NB4 (cell line): ENCODE measurements at regions not wholly inside any gene's neighbourhood (a gene's known extent, or its start where the extent isn't known, plus 50 kb on each side); places are given as distances from the start of the nearest gene placed in this dataset.

ENCODE experiments used
- CTCF ChIP-seq: IDR thresholded peaks from one replicate; pipeline ENCODE4 v1.5.1; 2012; ENCODE audit warnings: low read depth, low read length
- MAX ChIP-seq: IDR thresholded peaks from 2 replicates; pipeline ENCODE4 v1.6.1; 2011; ENCODE audit warnings: low read depth, low read length
- MYC ChIP-seq: IDR thresholded peaks from 2 replicates; pipeline ENCODE4 v1.6.1; 2011; ENCODE audit warnings: low read depth, low read length
- POLR2A ChIP-seq: IDR thresholded peaks from 2 replicates; pipeline ENCODE4 v1.6.1; 2011; ENCODE audit warnings: mild to moderate bottlenecking; ENCODE audit not compliant: insufficient read length; ENCODE audit errors: extremely low read depth

GRCh38 chr11:82059505-82059904 is 674.2 kb downstream of the FAM181B start:
- no peak for TF ChIP-seq CTCF
- TF ChIP-seq POLR2A, result no peak
- TF ChIP-seq MAX, result no peak
- no peak for TF ChIP-seq MYC
